ENCODE measurements at regions not wholly inside any gene's neighbourhood (a gene's known extent, or its start where the extent isn't known, plus 50 kb on each side); places are given as distances from the start of the nearest gene placed in this dataset.

DNA sequence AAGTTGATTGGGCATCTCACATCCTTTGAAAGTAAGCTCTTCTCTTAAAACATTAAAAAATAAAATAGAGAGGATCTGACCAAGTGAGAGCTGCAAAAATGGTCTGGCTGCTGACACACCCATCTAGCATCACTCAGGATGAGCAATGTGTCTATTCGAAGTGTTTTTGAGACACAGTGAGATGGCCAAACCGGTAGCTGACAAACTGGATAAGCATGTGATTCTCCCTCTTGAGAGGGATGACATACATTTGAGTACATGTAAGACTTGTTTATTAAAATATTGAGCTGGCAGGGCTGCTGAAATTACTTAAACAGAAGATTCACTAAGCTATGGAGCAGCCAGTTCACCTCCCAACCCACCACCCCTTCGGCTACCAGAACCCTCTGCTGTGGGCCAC, 333.9 kb downstream of the ADRA2A start:
- H3K4me1 ChIP-seq (ENCODE audit: control insufficient read depth, insufficient read depth, low read length, poor library complexity, severe bottlenecking) = no peaks in the 10 kb centered on the region
- H3K27ac ChIP-seq (ENCODE audit: insufficient read depth, low read length, poor library complexity, severe bottlenecking) = no peak overlapping the region
- no peaks in the 10 kb centered on the region for H3K9me3 ChIP-seq (ENCODE audit: control insufficient read depth, low read length)
- no peak overlapping the region for H3K4me3 ChIP-seq (ENCODE audit: insufficient read depth, low read depth, low read length, poor library complexity, severe bottlenecking)
- H3K27me3 ChIP-seq (replicated peaks; ENCODE audit: control insufficient read depth, insufficient read depth, low read length, poor library complexity, severe bottlenecking) = peaks cover 2% of the 10 kb centered on the region
- H3K36me3 ChIP-seq (ENCODE audit: control insufficient read depth, insufficient read depth, low read length) = no peaks in the 10 kb centered on the region
- no peak for DNase-seq

DNA sequence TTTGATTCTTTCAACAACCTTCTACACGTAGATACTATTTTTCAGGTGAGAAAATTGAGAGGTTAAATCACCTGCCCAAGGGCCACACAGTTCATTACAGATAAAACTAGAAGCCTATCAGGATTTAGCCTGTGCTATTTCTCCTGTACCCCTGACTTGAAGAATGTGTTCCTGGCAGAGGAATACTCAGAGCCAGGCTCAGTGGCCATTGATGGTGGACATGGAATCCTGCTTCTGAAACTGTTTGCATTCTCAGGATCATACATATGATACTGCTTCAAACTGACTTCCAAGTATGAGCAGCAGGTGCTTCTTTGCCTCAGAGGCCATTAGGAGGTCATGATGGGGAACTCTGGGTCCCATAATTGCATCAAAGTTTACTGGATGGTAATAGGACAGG, 348.6 kb downstream of the ADRA2A start:
- no peak for DNase-seq
- no peaks in the 10 kb centered on the region for H3K27me3 ChIP-seq (replicated peaks; ENCODE audit: control insufficient read depth, insufficient read depth, low read length, poor library complexity, severe bottlenecking)
- no peak overlapping the region for H3K4me3 ChIP-seq (ENCODE audit: insufficient read depth, low read depth, low read length, poor library complexity, severe bottlenecking)
- no peaks in the 10 kb centered on the region for H3K9me3 ChIP-seq (ENCODE audit: control insufficient read depth, low read length)
- H3K27ac ChIP-seq (ENCODE audit: insufficient read depth, low read length, poor library complexity, severe bottlenecking) = no peak overlapping the region
- no peaks in the 10 kb centered on the region for H3K4me1 ChIP-seq (ENCODE audit: control insufficient read depth, insufficient read depth, low read length, poor library complexity, severe bottlenecking)
- H3K36me3 ChIP-seq (ENCODE audit: control insufficient read depth, insufficient read depth, low read length) = no peaks in the 10 kb centered on the region

DNA sequence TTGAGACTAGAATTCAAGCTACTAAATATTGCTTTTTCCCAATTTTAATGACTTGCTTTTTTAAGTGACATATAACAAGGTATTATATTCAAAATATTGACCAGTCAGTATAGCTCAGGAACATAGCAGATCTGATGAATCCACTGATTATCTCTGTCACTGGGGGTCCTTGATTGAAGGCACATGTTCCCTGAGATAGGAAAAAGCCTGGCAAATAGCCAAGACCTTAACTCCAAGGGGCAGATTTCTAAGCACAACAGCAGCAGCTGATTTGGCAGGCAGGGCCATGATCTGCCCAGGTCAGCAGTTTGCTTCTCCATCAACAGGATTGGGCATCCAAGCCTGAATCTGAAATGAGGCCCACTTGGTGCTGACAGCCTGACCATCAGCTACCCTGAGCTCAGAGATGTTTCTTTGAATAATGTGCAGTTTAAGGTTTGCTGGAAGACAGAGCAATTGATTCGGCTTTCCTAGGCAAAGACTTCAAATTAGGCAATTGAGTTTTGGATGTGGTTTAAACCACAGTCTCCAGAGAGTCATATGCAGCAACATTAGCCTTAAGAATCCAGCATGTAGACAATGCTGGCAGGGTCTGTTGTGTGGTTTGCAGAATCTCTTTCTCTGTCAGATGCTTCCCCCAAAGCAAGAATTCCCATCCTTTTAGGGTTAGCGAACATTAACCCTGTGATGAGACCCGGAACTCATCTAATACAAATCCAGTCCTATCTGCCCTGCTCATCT, 352.6 kb downstream of the ADRA2A start:
- H3K4me1 ChIP-seq (ENCODE audit: control insufficient read depth, insufficient read depth, low read length, poor library complexity, severe bottlenecking) = no peaks in the 10 kb centered on the region
- H3K4me3 ChIP-seq (ENCODE audit: insufficient read depth, low read depth, low read length, poor library complexity, severe bottlenecking) = no peak overlapping the region
- H3K27ac ChIP-seq (ENCODE audit: insufficient read depth, low read length, poor library complexity, severe bottlenecking) = no peak overlapping the region
- DNase-seq = no peak
- no peaks in the 10 kb centered on the region for H3K36me3 ChIP-seq (ENCODE audit: control insufficient read depth, insufficient read depth, low read length)
- no peaks in the 10 kb centered on the region for H3K9me3 ChIP-seq (ENCODE audit: control insufficient read depth, low read length)
- no peaks in the 10 kb centered on the region for H3K27me3 ChIP-seq (replicated peaks; ENCODE audit: control insufficient read depth, insufficient read depth, low read length, poor library complexity, severe bottlenecking)

DNA sequence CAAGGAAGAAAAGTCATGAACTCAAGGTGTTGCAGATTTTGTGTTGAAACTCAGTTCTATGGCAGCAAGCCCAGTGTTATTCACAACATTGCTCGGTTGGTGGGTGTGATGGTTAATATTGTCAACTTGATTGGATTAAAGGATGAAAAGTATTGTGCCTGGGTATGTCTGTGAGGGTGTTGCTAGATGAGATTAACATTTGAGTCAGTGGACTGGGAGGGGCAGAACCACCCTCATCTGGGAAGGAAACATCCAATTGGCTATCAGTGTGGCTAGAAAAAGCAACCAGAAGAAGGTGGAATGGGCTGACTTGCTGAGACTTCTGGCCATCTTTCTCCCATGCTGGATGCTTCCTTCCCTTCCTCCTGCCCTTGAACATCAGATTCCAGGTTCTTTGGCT, 353.2 kb downstream of the ADRA2A start:
- Histone ChIP-seq H3K9me3 (ENCODE audit: control insufficient read depth, low read length) (no peaks in the 10 kb centered on the region), H3K36me3 (ENCODE audit: control insufficient read depth, insufficient read depth, low read length) (no peaks in the 10 kb centered on the region), H3K4me1 (ENCODE audit: control insufficient read depth, insufficient read depth, low read length, poor library complexity, severe bottlenecking) (no peaks in the 10 kb centered on the region), H3K27me3 (replicated peaks; ENCODE audit: control insufficient read depth, insufficient read depth, low read length, poor library complexity, severe bottlenecking) (no peaks in the 10 kb centered on the region), H3K4me3 (ENCODE audit: insufficient read depth, low read depth, low read length, poor library complexity, severe bottlenecking) (no peak overlapping the region), H3K27ac (ENCODE audit: insufficient read depth, low read length, poor library complexity, severe bottlenecking) (no peak overlapping the region)
- no peak for DNase-seq

DNA sequence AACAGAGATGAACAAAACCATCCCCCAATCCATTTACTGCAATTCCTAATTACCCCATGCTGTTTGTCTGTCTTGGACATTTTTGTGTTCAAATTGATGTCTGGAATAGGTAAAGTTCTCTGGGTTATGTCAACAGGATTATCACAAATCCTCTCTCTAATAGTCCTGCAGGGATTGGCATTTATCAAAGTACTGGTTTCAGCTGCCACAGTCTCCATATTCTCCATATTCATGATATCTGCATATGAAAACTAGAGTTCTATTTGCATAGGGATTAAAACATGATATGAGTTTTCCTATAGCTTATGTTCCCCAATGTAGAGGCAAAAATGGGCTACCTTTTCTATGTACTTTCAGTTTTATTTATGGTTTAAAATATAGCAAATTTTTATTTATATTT, 355.8 kb downstream of the ADRA2A start:
- no peaks in the 10 kb centered on the region for H3K4me1 ChIP-seq (ENCODE audit: control insufficient read depth, insufficient read depth, low read length, poor library complexity, severe bottlenecking)
- H3K27me3 ChIP-seq (replicated peaks; ENCODE audit: control insufficient read depth, insufficient read depth, low read length, poor library complexity, severe bottlenecking) = no peaks in the 10 kb centered on the region
- no peak overlapping the region for H3K4me3 ChIP-seq (ENCODE audit: insufficient read depth, low read depth, low read length, poor library complexity, severe bottlenecking)
- no peaks in the 10 kb centered on the region for H3K9me3 ChIP-seq (ENCODE audit: control insufficient read depth, low read length)
- H3K36me3 ChIP-seq (ENCODE audit: control insufficient read depth, insufficient read depth, low read length) = no peaks in the 10 kb centered on the region
- H3K27ac ChIP-seq (ENCODE audit: insufficient read depth, low read length, poor library complexity, severe bottlenecking) = no peak overlapping the region
- DNase-seq = no peak

DNA sequence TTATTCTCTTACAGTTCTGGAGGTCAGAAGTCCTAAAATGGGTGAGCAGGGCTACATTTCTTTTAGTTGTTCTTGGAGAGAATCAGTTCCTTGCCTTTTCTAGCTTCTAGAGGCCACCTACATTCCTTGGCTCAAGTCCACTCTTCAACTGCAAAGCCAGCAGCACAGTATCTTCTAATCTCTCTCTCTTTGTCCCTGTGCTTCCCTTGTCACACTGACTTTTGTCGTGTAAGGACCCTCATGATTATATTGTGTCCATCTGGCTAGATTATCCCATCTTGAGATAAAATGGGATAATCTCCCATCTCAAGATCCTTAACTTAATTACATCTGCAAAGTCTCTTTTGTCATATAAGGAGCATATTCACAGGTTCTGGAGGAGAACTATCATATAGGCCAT, 359.0 kb downstream of the ADRA2A start:
- no peaks in the 10 kb centered on the region for H3K36me3 ChIP-seq (ENCODE audit: control insufficient read depth, insufficient read depth, low read length)
- no peaks in the 10 kb centered on the region for H3K9me3 ChIP-seq (ENCODE audit: control insufficient read depth, low read length)
- H3K27me3 ChIP-seq (replicated peaks; ENCODE audit: control insufficient read depth, insufficient read depth, low read length, poor library complexity, severe bottlenecking) = no peaks in the 10 kb centered on the region
- no peak for DNase-seq
- no peaks in the 10 kb centered on the region for H3K4me1 ChIP-seq (ENCODE audit: control insufficient read depth, insufficient read depth, low read length, poor library complexity, severe bottlenecking)
- H3K27ac ChIP-seq (ENCODE audit: insufficient read depth, low read length, poor library complexity, severe bottlenecking) = no peak overlapping the region
- H3K4me3 ChIP-seq (ENCODE audit: insufficient read depth, low read depth, low read length, poor library complexity, severe bottlenecking) = no peak overlapping the region

DNA sequence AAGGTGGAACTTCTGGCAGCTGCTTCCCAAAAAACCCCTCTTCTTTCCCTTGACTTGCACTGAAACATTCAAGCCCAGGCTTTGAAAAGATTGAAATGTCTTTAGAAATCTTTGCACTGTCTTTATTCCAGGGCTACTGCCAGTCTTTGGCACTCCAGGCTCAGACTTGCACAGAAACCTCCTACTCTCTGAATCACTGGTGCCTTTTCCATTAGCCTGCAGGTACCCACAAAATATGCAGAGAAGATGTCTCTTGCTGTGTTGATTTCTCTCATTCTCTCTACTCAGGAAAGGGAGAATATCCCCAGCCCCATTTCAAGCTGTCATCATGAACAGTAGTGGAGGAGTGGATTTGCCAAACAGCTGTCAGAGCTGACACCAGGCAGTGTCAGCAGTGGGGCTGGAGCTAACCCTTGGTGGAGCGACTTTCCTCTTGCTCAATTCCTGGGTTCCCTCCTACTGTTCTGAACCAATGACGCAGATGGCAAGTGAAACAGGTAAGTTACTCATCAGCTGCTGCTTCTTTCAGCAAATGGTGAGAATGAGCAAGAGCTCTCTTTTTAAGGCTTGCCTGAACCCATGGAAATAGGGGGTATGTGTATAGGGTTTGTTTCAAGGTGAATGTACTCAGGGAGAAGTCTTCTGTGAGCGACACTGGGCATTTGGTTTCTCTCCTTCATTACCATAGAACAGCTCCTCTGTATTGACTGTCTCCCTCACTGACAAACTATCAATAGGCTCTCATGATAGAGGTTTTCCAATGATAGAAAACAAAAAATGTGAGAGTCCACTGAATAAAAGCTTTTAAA, 362.4 kb downstream of the ADRA2A start:
- H3K4me3 ChIP-seq (ENCODE audit: insufficient read depth, low read depth, low read length, poor library complexity, severe bottlenecking) = no peak overlapping the region
- H3K9me3 ChIP-seq (ENCODE audit: control insufficient read depth, low read length) = no peaks in the 10 kb centered on the region
- no peaks in the 10 kb centered on the region for H3K4me1 ChIP-seq (ENCODE audit: control insufficient read depth, insufficient read depth, low read length, poor library complexity, severe bottlenecking)
- no peak for DNase-seq
- H3K27me3 ChIP-seq (replicated peaks; ENCODE audit: control insufficient read depth, insufficient read depth, low read length, poor library complexity, severe bottlenecking) = no peaks in the 10 kb centered on the region
- H3K27ac ChIP-seq (ENCODE audit: insufficient read depth, low read length, poor library complexity, severe bottlenecking) = no peak overlapping the region
- no peaks in the 10 kb centered on the region for H3K36me3 ChIP-seq (ENCODE audit: control insufficient read depth, insufficient read depth, low read length)

DNA sequence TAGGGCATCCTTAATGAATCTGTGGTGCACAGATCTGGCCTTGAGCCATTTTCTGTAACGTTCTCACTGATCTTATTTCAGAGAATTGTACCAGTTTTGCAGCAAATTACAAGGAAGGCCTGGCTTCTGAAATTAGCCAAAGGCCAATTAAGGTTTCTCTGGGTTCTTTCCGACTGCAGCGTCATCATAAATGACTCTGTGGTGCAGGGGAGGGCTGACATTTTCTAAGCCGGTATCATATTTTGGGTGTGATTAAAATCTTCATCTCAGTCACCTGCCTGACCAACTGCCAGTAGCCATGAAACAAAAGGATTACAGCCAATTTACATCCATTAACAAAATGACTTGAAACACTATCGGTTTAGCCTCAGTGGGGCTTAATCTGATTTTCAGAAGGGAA, 363.7 kb downstream of the ADRA2A start:
- DNase-seq = no peak

DNA sequence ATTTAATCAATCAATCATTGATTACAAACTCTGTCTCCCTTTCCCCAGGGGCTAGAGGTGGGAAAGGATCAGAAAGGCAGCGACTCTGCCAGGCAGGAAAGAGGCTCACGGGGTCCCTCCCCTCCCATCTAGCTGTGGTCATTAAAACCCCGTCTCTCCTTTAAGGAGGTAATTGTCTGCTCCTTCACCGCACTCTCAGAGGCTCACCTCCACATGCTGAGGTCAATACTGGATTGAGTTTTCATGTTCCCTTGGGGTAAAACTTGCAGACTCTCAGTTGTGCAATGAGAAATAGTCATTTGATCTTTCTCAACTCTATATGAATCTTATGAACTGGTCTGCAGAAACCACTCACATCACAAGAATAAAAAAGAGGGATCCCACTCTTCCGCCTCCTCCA, 368.8 kb downstream of the ADRA2A start:
- peaks cover 3% of the 10 kb centered on the region for H3K9me3 ChIP-seq (ENCODE audit: control insufficient read depth, low read length)
- H3K27ac ChIP-seq (ENCODE audit: insufficient read depth, low read length, poor library complexity, severe bottlenecking) = no peak overlapping the region
- H3K27me3 ChIP-seq (replicated peaks; ENCODE audit: control insufficient read depth, insufficient read depth, low read length, poor library complexity, severe bottlenecking) = no peaks in the 10 kb centered on the region
- no peak overlapping the region for H3K4me3 ChIP-seq (ENCODE audit: insufficient read depth, low read depth, low read length, poor library complexity, severe bottlenecking)
- H3K4me1 ChIP-seq (ENCODE audit: control insufficient read depth, insufficient read depth, low read length, poor library complexity, severe bottlenecking) = no peaks in the 10 kb centered on the region
- H3K36me3 ChIP-seq (ENCODE audit: control insufficient read depth, insufficient read depth, low read length) = no peaks in the 10 kb centered on the region
- no peak for DNase-seq

More for the DNA sequence above, 363.7 kb downstream of the ADRA2A start:
- no peak overlapping the region for H3K27ac ChIP-seq (ENCODE audit: insufficient read depth, low read length, poor library complexity, severe bottlenecking)
- H3K4me1 ChIP-seq (ENCODE audit: control insufficient read depth, insufficient read depth, low read length, poor library complexity, severe bottlenecking) = no peaks in the 10 kb centered on the region
- H3K4me3 ChIP-seq (ENCODE audit: insufficient read depth, low read depth, low read length, poor library complexity, severe bottlenecking) = no peak overlapping the region
- H3K9me3 ChIP-seq (ENCODE audit: control insufficient read depth, low read length) = no peaks in the 10 kb centered on the region
- no peaks in the 10 kb centered on the region for H3K36me3 ChIP-seq (ENCODE audit: control insufficient read depth, insufficient read depth, low read length)
- H3K27me3 ChIP-seq (replicated peaks; ENCODE audit: control insufficient read depth, insufficient read depth, low read length, poor library complexity, severe bottlenecking) = no peaks in the 10 kb centered on the region

DNA sequence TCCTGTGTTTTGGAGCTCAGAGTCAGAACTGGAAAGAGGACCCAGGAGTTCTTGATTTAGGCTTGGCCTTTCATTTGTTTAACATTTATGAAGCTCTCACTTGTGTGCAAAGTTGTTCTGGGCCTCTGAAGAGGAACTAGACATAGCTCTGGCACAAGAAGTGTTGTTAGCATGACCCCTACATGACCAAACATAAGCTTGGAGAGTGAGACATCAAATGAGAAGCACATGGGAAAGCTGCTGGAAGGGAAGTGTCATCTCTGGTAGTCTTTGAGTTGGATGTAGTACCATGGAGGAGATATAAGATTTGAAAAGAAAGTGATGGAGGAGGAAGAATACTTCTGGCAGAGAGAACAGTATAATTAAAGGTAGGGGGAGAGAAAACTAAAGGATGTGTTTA, 370.1 kb downstream of the ADRA2A start:
- Histone ChIP-seq H3K27me3 (replicated peaks; ENCODE audit: control insufficient read depth, insufficient read depth, low read length, poor library complexity, severe bottlenecking) (no peaks in the 10 kb centered on the region), H3K36me3 (ENCODE audit: control insufficient read depth, insufficient read depth, low read length) (no peaks in the 10 kb centered on the region), H3K4me1 (ENCODE audit: control insufficient read depth, insufficient read depth, low read length, poor library complexity, severe bottlenecking) (no peaks in the 10 kb centered on the region), H3K9me3 (ENCODE audit: control insufficient read depth, low read length) (peaks cover 3% of the 10 kb centered on the region), H3K27ac (ENCODE audit: insufficient read depth, low read length, poor library complexity, severe bottlenecking) (no peak overlapping the region), H3K4me3 (ENCODE audit: insufficient read depth, low read depth, low read length, poor library complexity, severe bottlenecking) (no peak overlapping the region)
- DNase-seq = no peak

All from effector memory CD4-positive, alpha-beta T cell (primary cell).